WTC11 (cell line): ENCODE measurements at regions not wholly inside any gene's neighbourhood (a gene's known extent, or its start where the extent isn't known, plus 50 kb on each side); places are given as distances from the start of the nearest gene placed in this dataset.
A peak's percentile ranks its signal among the peaks of the same experiment; 100 is the strongest.
"Not testable (repeated sequence)": the region's sequence is repeated elsewhere in the genome, so short reads cannot be mapped to it uniquely, and the experiment has no call there.

Experiments used
- ATAC-seq: fragments of 200-7000 bp; cut with Tn5 transposase; 2 replicates; pipeline ENCODE4 v1.10.0; 2021; ENCODE audit warnings: mild to moderate bottlenecking, moderate library complexity
- CTCF ChIA-PET: fragments of 300-600 bp; sonication (Branson Sonifier 250); formaldehyde crosslinking; loops from one replicate; lab custom pipeline; 2021; ENCODE audit warnings: antibody characterized with exemption; lab: Charles Lee
- POLR2A ChIA-PET: fragments of 350-600 bp; sonication (Branson Sonifier 250); formaldehyde crosslinking; loops from one replicate; lab custom pipeline; 2021; ENCODE audit warnings: antibody characterized with exemption; lab: Charles Lee
- DNase-seq: peaks from one replicate; pipeline ENCODE4 v3.0.0; 2021; ENCODE audit warnings: low spot score
- H3K27ac Mint-ChIP-seq: 2 replicates; pipeline ENCODE4 v1.8.0; 2021; ENCODE audit warnings: mixed read lengths
- H3K27me3 Mint-ChIP-seq: 2 replicates; pipeline ENCODE4 v1.8.0; 2021; ENCODE audit warnings: low read depth, mild to moderate bottlenecking, moderate library complexity, mixed read lengths
- H3K36me3 Mint-ChIP-seq: 2 replicates; pipeline ENCODE4 v1.8.0; 2021; ENCODE audit warnings: mixed read lengths
- H3K4me1 Mint-ChIP-seq: 2 replicates; pipeline ENCODE4 v1.8.0; 2022; ENCODE audit warnings: mixed read lengths
- H3K4me3 Mint-ChIP-seq: 2 replicates; pipeline ENCODE4 v1.8.0; 2021; ENCODE audit warnings: mild to moderate bottlenecking, moderate library complexity, mixed read lengths
- H3K9me3 Mint-ChIP-seq: 2 replicates; pipeline ENCODE4 v1.8.0; 2021; ENCODE audit warnings: mixed read lengths
- FOXP1 ChIP-seq: sonication (generic); formaldehyde crosslinking; IDR thresholded peaks from 2 replicates; pipeline ENCODE4 v1.8.0; 2022; ENCODE audit warnings: missing genetic modification reagents, mild to moderate bottlenecking, moderate library complexity, borderline replicate concordance
- GTF2I ChIP-seq: fragments of 250-450 bp; sonication (Bioruptor Pico); conservative IDR thresholded peaks from 2 replicates; pipeline ENCODE4 v1.4.0; 2021; ENCODE audit warnings: mild to moderate bottlenecking
- IRF2 ChIP-seq: sonication (generic); formaldehyde crosslinking; IDR thresholded peaks from 2 replicates; pipeline ENCODE4 v1.8.0; 2022; ENCODE audit warnings: low read depth, missing genetic modification reagents, borderline replicate concordance
- JAZF1 ChIP-seq: fragments of 250-450 bp; sonication (Bioruptor Pico); IDR thresholded peaks from 2 replicates; pipeline ENCODE4 v1.9.0; 2021; ENCODE audit warnings: moderate library complexity, mild to moderate bottlenecking, inconsistent platforms
- MYBL2 ChIP-seq: sonication (generic); formaldehyde crosslinking; IDR thresholded peaks from 2 replicates; pipeline ENCODE4 v1.8.1; 2023; ENCODE audit warnings: mild to moderate bottlenecking, moderate library complexity, missing genetic modification reagents
- NFATC4 ChIP-seq: fragments of 250-450 bp; sonication (Bioruptor Pico); IDR thresholded peaks from 2 replicates; pipeline ENCODE4 v1.9.0; 2021; ENCODE audit warnings: mild to moderate bottlenecking
- NR3C1 ChIP-seq: sonication (generic); formaldehyde crosslinking; conservative IDR thresholded peaks from 2 replicates; pipeline ENCODE4 v1.8.1; 2023; ENCODE audit warnings: low read depth, mild to moderate bottlenecking, missing genetic modification reagents
- SMAD3 ChIP-seq: sonication (generic); formaldehyde crosslinking; IDR thresholded peaks from 2 replicates; pipeline ENCODE4 v1.8.0; 2022; ENCODE audit warnings: missing genetic modification reagents, mild to moderate bottlenecking, borderline replicate concordance
- SP1 ChIP-seq: sonication (generic); formaldehyde crosslinking; conservative IDR thresholded peaks from 2 replicates; pipeline ENCODE4 v1.8.1; 2022; ENCODE audit warnings: missing genetic modification reagents
- ZNF671 ChIP-seq: fragments of 250-450 bp; sonication (Bioruptor Pico); IDR thresholded peaks from 2 replicates; pipeline ENCODE4 v1.8.0; 2021; ENCODE audit warnings: mild to moderate bottlenecking
- TF ChIP-seq, protein P1 (sequence below): fragments of 250-450 bp; sonication (Bioruptor Pico); IDR thresholded peaks from 2 replicates; pipeline ENCODE4 v2.1.2; 2022; ENCODE audit warnings: mild to moderate bottlenecking, moderate library complexity
- TF ChIP-seq, protein P2 (sequence below): sonication (generic); formaldehyde crosslinking; conservative IDR thresholded peaks from 2 replicates; pipeline ENCODE4 v1.8.1; 2022; ENCODE audit warnings: mild to moderate bottlenecking, missing genetic modification reagents
- TF ChIP-seq, protein P3 (sequence below): sonication (generic); formaldehyde crosslinking; IDR thresholded peaks from 2 replicates; pipeline ENCODE4 v1.8.1; 2022; ENCODE audit warnings: mild to moderate bottlenecking, moderate library complexity, missing genetic modification reagents
- TF ChIP-seq, protein P4 (sequence below): sonication (generic); formaldehyde crosslinking; IDR thresholded peaks from 2 replicates; pipeline ENCODE4 v1.8.1; 2022; ENCODE audit warnings: missing genetic modification reagents, borderline replicate concordance
- TF ChIP-seq, protein P5 (sequence below): sonication (generic); formaldehyde crosslinking; IDR thresholded peaks from 2 replicates; pipeline ENCODE4 v1.8.0; 2022; ENCODE audit warnings: mild to moderate bottlenecking, missing genetic modification reagents
- TF ChIP-seq, protein P6 (sequence below): sonication (generic); formaldehyde crosslinking; IDR thresholded peaks from 2 replicates; pipeline ENCODE4 v1.8.1; 2022; ENCODE audit warnings: mild to moderate bottlenecking, missing genetic modification reagents, moderate library complexity, borderline replicate concordance

DNA sequence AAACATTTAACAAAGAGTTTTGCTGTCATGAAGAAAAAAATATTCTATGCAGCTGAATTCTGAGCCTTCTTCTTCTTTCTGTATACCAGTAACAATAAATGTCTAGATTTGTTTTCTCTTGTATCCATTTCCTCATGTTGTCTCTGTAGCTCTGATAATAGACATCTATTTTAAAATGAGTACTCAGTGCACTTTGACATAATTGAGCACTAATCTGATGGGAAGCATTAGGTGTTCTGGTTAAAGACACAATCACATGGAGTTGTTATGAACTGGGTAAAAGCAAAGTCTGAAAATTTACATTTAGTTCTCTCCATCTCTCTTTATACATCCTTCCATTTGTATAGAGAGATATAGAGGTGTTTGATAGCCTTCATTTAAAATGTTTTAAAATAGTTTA, 230.0 kb downstream of the BCHE start (continued):
- TF ChIP-seq, protein P1, sequence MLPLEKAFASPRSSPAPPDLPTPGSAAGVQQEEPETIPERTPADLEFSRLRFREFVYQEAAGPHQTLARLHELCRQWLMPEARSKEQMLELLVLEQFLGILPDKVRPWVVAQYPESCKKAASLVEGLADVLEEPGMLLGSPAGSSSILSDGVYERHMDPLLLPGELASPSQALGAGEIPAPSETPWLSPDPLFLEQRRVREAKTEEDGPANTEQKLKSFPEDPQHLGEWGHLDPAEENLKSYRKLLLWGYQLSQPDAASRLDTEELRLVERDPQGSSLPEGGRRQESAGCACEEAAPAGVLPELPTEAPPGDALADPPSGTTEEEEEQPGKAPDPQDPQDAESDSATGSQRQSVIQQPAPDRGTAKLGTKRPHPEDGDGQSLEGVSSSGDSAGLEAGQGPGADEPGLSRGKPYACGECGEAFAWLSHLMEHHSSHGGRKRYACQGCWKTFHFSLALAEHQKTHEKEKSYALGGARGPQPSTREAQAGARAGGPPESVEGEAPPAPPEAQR (CRISPR knock-in tag): no peak
- no peak for TF ChIP-seq FOXP1 (CRISPR knock-in tag)
- TF ChIP-seq, all 79 proteins: peak for 0

DNA sequence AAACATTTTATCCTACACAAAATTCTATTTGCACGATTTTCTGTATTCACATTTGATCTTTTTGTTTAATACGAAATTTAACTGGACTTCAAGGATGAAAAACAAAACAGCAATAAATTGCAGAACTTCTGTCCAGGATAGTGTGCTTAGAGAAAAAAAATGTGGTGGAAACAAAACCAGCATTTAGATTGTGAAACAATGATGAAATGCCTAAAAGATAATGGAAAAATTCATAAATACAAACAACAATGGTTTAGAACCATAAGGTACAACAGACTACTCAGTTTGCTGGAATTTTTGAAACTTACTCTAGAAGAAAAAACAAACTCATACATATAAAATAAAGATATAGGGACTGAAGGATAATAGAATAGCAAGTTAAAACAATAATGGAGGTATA, 234.0 kb downstream of the BCHE start:
- POLR2A ChIA-PET: no interaction called here
- Mint-ChIP-seq H3K27me3 (no peaks in the 10 kb centered on the region), H3K4me3 (no peak overlapping the region), H3K4me1 (no peaks in the 10 kb centered on the region), H3K27ac (no peak overlapping the region), H3K36me3 (no peaks in the 10 kb centered on the region), H3K9me3 (no peaks in the 10 kb centered on the region)
- no peak for TF ChIP-seq ZNF671 (CRISPR knock-in tag)
- TF ChIP-seq, protein P2, sequence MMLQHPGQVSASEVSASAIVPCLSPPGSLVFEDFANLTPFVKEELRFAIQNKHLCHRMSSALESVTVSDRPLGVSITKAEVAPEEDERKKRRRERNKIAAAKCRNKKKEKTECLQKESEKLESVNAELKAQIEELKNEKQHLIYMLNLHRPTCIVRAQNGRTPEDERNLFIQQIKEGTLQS (CRISPR knock-in tag): no peak
- TF ChIP-seq, protein P3, sequence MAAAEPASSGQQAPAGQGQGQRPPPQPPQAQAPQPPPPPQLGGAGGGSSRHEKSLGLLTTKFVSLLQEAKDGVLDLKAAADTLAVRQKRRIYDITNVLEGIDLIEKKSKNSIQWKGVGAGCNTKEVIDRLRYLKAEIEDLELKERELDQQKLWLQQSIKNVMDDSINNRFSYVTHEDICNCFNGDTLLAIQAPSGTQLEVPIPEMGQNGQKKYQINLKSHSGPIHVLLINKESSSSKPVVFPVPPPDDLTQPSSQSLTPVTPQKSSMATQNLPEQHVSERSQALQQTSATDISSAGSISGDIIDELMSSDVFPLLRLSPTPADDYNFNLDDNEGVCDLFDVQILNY (CRISPR knock-in tag): no peak
- no peak for TF ChIP-seq SP1 (CRISPR knock-in tag)
- TF ChIP-seq, protein P1 (CRISPR knock-in tag): no peak
- TF ChIP-seq, protein P4, sequence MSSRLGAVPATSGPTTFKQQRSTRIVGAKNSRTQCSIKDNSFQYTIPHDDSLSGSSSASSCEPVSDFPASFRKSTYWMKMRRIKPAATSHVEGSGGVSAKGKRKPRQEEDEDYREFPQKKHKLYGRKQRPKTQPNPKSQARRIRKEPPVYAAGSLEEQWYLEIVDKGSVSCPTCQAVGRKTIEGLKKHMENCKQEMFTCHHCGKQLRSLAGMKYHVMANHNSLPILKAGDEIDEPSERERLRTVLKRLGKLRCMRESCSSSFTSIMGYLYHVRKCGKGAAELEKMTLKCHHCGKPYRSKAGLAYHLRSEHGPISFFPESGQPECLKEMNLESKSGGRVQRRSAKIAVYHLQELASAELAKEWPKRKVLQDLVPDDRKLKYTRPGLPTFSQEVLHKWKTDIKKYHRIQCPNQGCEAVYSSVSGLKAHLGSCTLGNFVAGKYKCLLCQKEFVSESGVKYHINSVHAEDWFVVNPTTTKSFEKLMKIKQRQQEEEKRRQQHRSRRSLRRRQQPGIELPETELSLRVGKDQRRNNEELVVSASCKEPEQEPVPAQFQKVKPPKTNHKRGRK (CRISPR knock-in tag): no peak
- TF ChIP-seq GTF2I (CRISPR knock-in tag): no peak
- TF ChIP-seq, protein P5, sequence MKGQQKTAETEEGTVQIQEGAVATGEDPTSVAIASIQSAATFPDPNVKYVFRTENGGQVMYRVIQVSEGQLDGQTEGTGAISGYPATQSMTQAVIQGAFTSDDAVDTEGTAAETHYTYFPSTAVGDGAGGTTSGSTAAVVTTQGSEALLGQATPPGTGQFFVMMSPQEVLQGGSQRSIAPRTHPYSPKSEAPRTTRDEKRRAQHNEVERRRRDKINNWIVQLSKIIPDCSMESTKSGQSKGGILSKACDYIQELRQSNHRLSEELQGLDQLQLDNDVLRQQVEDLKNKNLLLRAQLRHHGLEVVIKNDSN (CRISPR knock-in tag): no peak
- TF ChIP-seq, protein P6, sequence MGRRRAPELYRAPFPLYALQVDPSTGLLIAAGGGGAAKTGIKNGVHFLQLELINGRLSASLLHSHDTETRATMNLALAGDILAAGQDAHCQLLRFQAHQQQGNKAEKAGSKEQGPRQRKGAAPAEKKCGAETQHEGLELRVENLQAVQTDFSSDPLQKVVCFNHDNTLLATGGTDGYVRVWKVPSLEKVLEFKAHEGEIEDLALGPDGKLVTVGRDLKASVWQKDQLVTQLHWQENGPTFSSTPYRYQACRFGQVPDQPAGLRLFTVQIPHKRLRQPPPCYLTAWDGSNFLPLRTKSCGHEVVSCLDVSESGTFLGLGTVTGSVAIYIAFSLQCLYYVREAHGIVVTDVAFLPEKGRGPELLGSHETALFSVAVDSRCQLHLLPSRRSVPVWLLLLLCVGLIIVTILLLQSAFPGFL (CRISPR knock-in tag): no peak
- TF ChIP-seq NFATC4: no peak
- no peak for TF ChIP-seq SMAD3 (CRISPR knock-in tag)
- no peak for TF ChIP-seq MYBL2 (CRISPR knock-in tag)
- no peak for TF ChIP-seq NR3C1 (CRISPR knock-in tag)
- no peak for TF ChIP-seq IRF2
- TF ChIP-seq JAZF1 (CRISPR knock-in tag): no peak
- no peak for TF ChIP-seq FOXP1 (CRISPR knock-in tag)
- DNase-seq: no peak
- ATAC-seq: no peak
- CTCF ChIA-PET: no interaction called here

DNA sequence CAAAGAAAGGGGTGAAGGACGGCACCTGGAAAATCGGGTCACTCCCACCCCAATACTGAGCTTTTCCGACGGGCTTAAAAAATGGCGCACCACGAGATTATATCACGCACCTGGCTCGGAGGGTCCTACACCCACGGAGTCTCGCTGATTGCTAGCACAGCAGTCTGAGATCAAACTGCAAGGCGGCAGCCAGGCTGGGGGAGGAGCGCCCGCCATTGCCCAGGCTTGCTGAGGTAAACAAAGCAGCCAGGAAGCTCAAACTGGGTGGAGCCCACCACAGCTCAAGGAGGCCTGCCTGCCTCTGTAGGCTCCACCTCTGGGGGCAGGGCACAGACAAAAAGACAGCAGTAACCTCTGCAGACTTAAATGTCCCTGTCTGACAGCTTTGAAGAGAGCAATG, 264.7 kb downstream of the BCHE start:
- H3K27me3 Mint-ChIP-seq, H3K4me1 Mint-ChIP-seq, ATAC-seq, H3K27ac Mint-ChIP-seq, H3K36me3 Mint-ChIP-seq, CTCF ChIA-PET, POLR2A ChIA-PET: not testable (repeated sequence)
- peaks cover 13% of the 10 kb centered on the region for H3K9me3 Mint-ChIP-seq
- H3K4me3 Mint-ChIP-seq: peak overlapping the region; percentile 51
- peak; percentile 16 for DNase-seq
